HepG2 (cell line): ENCODE measurements at regions not wholly inside any gene's neighbourhood (a gene's known extent, or its start where the extent isn't known, plus 50 kb on each side); places are given as distances from the start of the nearest gene placed in this dataset.

Experiments
- NFRKB ChIP-seq: fragments of 450-650 bp; IDR thresholded peaks from 2 replicates; pipeline ENCODE4 v1.6.1; 2017
- ZBTB8A ChIP-seq: sonication (generic); formaldehyde crosslinking; IDR thresholded peaks from 2 replicates; pipeline ENCODE4 v1.4.0; 2020; ENCODE audit warnings: mild to moderate bottlenecking, low read depth, missing genetic modification reagents, borderline replicate concordance
- TF ChIP-seq, protein P1 (sequence below): sonication (generic); formaldehyde crosslinking; IDR thresholded peaks from 2 replicates; pipeline ENCODE4 v1.4.0; 2020; ENCODE audit warnings: missing genetic modification reagents, borderline replicate concordance

DNA sequence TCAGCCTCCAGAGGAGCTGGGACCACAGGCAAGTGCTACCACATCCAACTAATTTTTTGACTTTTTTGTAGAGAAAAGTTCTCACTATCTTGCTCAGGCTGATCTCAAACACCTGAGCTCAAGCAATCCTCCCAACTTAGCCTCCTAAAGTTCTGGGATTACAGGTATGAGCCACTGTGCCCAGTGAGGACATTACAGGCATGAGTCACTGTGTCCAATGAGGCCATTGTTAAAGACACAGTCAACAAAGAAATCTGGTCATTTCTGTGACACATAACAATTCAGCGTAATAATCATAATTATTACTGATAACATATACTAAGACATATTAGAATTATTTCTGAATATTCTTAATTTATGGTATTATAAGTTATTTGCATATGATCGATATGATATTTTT is 463.4 kb upstream of the NDN start:
- TF ChIP-seq NFRKB = no peak
- TF ChIP-seq, protein P1, sequence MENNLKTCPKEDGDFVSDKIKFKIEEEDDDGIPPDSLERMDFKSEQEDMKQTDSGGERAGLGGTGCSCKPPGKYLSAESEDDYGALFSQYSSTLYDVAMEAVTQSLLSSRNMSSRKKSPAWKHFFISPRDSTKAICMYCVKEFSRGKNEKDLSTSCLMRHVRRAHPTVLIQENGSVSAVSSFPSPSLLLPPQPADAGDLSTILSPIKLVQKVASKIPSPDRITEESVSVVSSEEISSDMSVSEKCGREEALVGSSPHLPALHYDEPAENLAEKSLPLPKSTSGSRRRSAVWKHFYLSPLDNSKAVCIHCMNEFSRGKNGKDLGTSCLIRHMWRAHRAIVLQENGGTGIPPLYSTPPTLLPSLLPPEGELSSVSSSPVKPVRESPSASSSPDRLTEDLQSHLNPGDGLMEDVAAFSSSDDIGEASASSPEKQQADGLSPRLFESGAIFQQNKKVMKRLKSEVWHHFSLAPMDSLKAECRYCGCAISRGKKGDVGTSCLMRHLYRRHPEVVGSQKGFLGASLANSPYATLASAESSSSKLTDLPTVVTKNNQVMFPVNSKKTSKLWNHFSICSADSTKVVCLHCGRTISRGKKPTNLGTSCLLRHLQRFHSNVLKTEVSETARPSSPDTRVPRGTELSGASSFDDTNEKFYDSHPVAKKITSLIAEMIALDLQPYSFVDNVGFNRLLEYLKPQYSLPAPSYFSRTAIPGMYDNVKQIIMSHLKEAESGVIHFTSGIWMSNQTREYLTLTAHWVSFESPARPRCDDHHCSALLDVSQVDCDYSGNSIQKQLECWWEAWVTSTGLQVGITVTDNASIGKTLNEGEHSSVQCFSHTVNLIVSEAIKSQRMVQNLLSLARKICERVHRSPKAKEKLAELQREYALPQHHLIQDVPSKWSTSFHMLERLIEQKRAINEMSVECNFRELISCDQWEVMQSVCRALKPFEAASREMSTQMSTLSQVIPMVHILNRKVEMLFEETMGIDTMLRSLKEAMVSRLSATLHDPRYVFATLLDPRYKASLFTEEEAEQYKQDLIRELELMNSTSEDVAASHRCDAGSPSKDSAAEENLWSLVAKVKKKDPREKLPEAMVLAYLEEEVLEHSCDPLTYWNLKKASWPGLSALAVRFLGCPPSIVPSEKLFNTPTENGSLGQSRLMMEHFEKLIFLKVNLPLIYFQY (CRISPR knock-in tag) = no peak
- no peak for TF ChIP-seq ZBTB8A (CRISPR knock-in tag)
